Activated T-cell treated with anti-CD3 and anti-CD28 coated beads, Interleukin-2, amount 50 U/mL, for 72 hours (primary cell): ENCODE measurements at regions not wholly inside any gene's neighbourhood (a gene's known extent, or its start where the extent isn't known, plus 50 kb on each side); places are given as distances from the start of the nearest gene placed in this dataset.

Experiments used
- ATAC-seq, 2 donors: fragments of 150-1000 bp; cut with Tn5 transposase; replicated peaks in 1 of 2; 2 replicates each; pipeline ENCODE4 v1.10.0; 2021; ENCODE audit warnings: moderate library complexity in 2 of 2, mild to moderate bottlenecking in 1 of 2
- DNase-seq, 2 donors: peaks; one replicate each; pipeline ENCODE4 v3.0.0; 2021 to 2022; ENCODE audit warnings: mixed read lengths in 1 of 2
- H3K27ac Mint-ChIP-seq: one replicate; pipeline ENCODE4 v1.8.0; 2022; ENCODE audit warnings: mild to moderate bottlenecking, moderate library complexity, mixed read lengths
- H3K27me3 Mint-ChIP-seq: one replicate; pipeline ENCODE4 v1.8.0; 2022; ENCODE audit warnings: low read depth, mixed read lengths
- H3K36me3 Mint-ChIP-seq, 2 donors: one replicate each; pipeline ENCODE4 v1.8.0; 2022; ENCODE audit warnings: mixed read lengths in 2 of 2, mild to moderate bottlenecking in 1 of 2; ENCODE audit not compliant: insufficient read depth in 2 of 2
- H3K4me1 Mint-ChIP-seq: one replicate; pipeline ENCODE4 v1.8.0; 2022; ENCODE audit warnings: low read depth, mixed read lengths
- H3K4me3 Mint-ChIP-seq, 2 donors: one replicate each; pipeline ENCODE4 v1.8.0; 2022; ENCODE audit warnings: mild to moderate bottlenecking in 2 of 2, mixed read lengths in 2 of 2, moderate library complexity in 2 of 2
- H3K9me3 Mint-ChIP-seq, 2 donors: one replicate each; pipeline ENCODE4 v1.8.0; 2022; ENCODE audit warnings: mixed read lengths in 2 of 2

GRCh38 chr6:8736156-8736895, 301.0 kb upstream of the SLC35B3 start:
- Mint-ChIP-seq H3K27me3 (no peaks in the 10 kb centered on the region), H3K9me3 (peaks cover 5 to 7% of the 10 kb centered on the region in 2 donors), H3K27ac (no peak overlapping the region), H3K4me3 (no peak overlapping the region), H3K36me3 (no peaks in the 10 kb centered on the region), H3K4me1 (no peaks in the 10 kb centered on the region)
- ATAC-seq = no peak
- no peak for DNase-seq

- DNase-seq (no peak), ATAC-seq (no peak)
- Mint-ChIP-seq H3K27me3 (no peaks in the 10 kb centered on the region), H3K4me1 (no peaks in the 10 kb centered on the region), H3K4me3 (no peak overlapping the region), H3K27ac (no peak overlapping the region), H3K9me3 (peaks cover 0 to 5% of the 10 kb centered on the region in 2 donors), H3K36me3 (no peaks in the 10 kb centered on the region)
Observed at GRCh38 chr6:8733879-8734278, 298.5 kb upstream of the SLC35B3 start.

GRCh38 chr6:8731874-8732273, 296.5 kb upstream of the SLC35B3 start:
- H3K4me1 Mint-ChIP-seq = no peaks in the 10 kb centered on the region

GRCh38 chr6:8710668-8711431, 275.5 kb upstream of the SLC35B3 start:
- H3K36me3 Mint-ChIP-seq = peaks cover 0 to 2% of the 10 kb centered on the region in 2 donors
- DNase-seq (no peak), ATAC-seq (no peak)
- H3K4me3 Mint-ChIP-seq = no peak overlapping the region
- no peak overlapping the region for H3K27ac Mint-ChIP-seq
- H3K9me3 Mint-ChIP-seq = peaks cover 0 to 2% of the 10 kb centered on the region in 2 donors
- H3K4me1 Mint-ChIP-seq = no peaks in the 10 kb centered on the region
- no peaks in the 10 kb centered on the region for H3K27me3 Mint-ChIP-seq

More at GRCh38 chr6:8731874-8732273, 296.5 kb upstream of the SLC35B3 start:
- no peak for ATAC-seq
- Mint-ChIP-seq H3K9me3 (peaks cover 0 to 3% of the 10 kb centered on the region in 2 donors), H3K4me3 (no peak overlapping the region), H3K27me3 (no peaks in the 10 kb centered on the region), H3K36me3 (no peaks in the 10 kb centered on the region), H3K27ac (no peak overlapping the region)
- no peak for DNase-seq

GRCh38 chr6:8707956-8708772, 272.8 kb upstream of the SLC35B3 start:
- H3K36me3 Mint-ChIP-seq = peaks cover 0 to 2% of the 10 kb centered on the region in 2 donors
- ATAC-seq (no peak), DNase-seq (no peak)
- H3K9me3 Mint-ChIP-seq = peaks cover 0 to 2% of the 10 kb centered on the region in 2 donors
- no peaks in the 10 kb centered on the region for H3K4me1 Mint-ChIP-seq
- H3K27ac Mint-ChIP-seq = no peak overlapping the region
- no peaks in the 10 kb centered on the region for H3K27me3 Mint-ChIP-seq
- no peak overlapping the region for H3K4me3 Mint-ChIP-seq

- DNase-seq = no peak
- no peaks in the 10 kb centered on the region for H3K4me1 Mint-ChIP-seq
- no peaks in the 10 kb centered on the region for H3K27me3 Mint-ChIP-seq
- H3K9me3 Mint-ChIP-seq = peaks cover 3 to 5% of the 10 kb centered on the region in 2 donors
- peaks cover 0 to 2% of the 10 kb centered on the region in 2 donors for H3K36me3 Mint-ChIP-seq
- no peak overlapping the region for H3K4me3 Mint-ChIP-seq
- no peak overlapping the region for H3K27ac Mint-ChIP-seq
- ATAC-seq = no peak
Observed at GRCh38 chr6:8707369-8707768, 272.0 kb upstream of the SLC35B3 start.

GRCh38 chr6:8705435-8706020, 270.2 kb upstream of the SLC35B3 start:
- Mint-ChIP-seq H3K4me3 (no peak overlapping the region), H3K27ac (no peak overlapping the region), H3K9me3 (peaks cover 6 to 12% of the 10 kb centered on the region in 2 donors), H3K27me3 (no peaks in the 10 kb centered on the region), H3K4me1 (no peaks in the 10 kb centered on the region), H3K36me3 (no peaks in the 10 kb centered on the region)
- DNase-seq = no peak
- no peak for ATAC-seq

GRCh38 chr6:8703059-8703458, 267.7 kb upstream of the SLC35B3 start:
- Mint-ChIP-seq H3K27me3 (no peaks in the 10 kb centered on the region), H3K36me3 (peaks cover 0 to 2% of the 10 kb centered on the region in 2 donors), H3K9me3 (peaks cover 4 to 12% of the 10 kb centered on the region in 2 donors), H3K27ac (no peak overlapping the region), H3K4me1 (no peaks in the 10 kb centered on the region), H3K4me3 (no peak overlapping the region)
- DNase-seq = no peak
- no peak for ATAC-seq

- H3K9me3 Mint-ChIP-seq = peaks cover 6 to 11% of the 10 kb centered on the region in 2 donors
- peaks cover 0 to under 1% of the 10 kb centered on the region in 2 donors for H3K36me3 Mint-ChIP-seq
- DNase-seq (no peak), ATAC-seq (no peak)
- no peaks in the 10 kb centered on the region for H3K4me1 Mint-ChIP-seq
- no peaks in the 10 kb centered on the region for H3K27me3 Mint-ChIP-seq
- H3K4me3 Mint-ChIP-seq = no peak overlapping the region
- no peak overlapping the region for H3K27ac Mint-ChIP-seq
Observed at GRCh38 chr6:8688821-8689220, 253.5 kb upstream of the SLC35B3 start.

- Mint-ChIP-seq H3K27me3 (no peaks in the 10 kb centered on the region), H3K36me3 (no peaks in the 10 kb centered on the region), H3K27ac (no peak overlapping the region), H3K4me3 (no peak overlapping the region), H3K9me3 (peaks cover 4 to 8% of the 10 kb centered on the region in 2 donors), H3K4me1 (no peaks in the 10 kb centered on the region)
- DNase-seq (no peak), ATAC-seq (no peak)
Observed at GRCh38 chr6:8686077-8686476, 250.7 kb upstream of the SLC35B3 start.

GRCh38 chr6:8683204-8683603, 247.9 kb upstream of the SLC35B3 start:
- ATAC-seq (no peak), DNase-seq (no peak)
- no peaks in the 10 kb centered on the region for H3K36me3 Mint-ChIP-seq
- no peak overlapping the region for H3K27ac Mint-ChIP-seq
- no peaks in the 10 kb centered on the region for H3K27me3 Mint-ChIP-seq
- no peaks in the 10 kb centered on the region for H3K4me1 Mint-ChIP-seq
- no peak overlapping the region for H3K4me3 Mint-ChIP-seq
- H3K9me3 Mint-ChIP-seq = peaks cover 5 to 10% of the 10 kb centered on the region in 2 donors

GRCh38 chr6:8679823-8680222, 244.5 kb upstream of the SLC35B3 start:
- no peak for DNase-seq
- no peak for ATAC-seq
- no peaks in the 10 kb centered on the region for H3K4me1 Mint-ChIP-seq
- no peak overlapping the region for H3K4me3 Mint-ChIP-seq
- peaks cover 2 to 10% of the 10 kb centered on the region in 2 donors for H3K9me3 Mint-ChIP-seq
- H3K27ac Mint-ChIP-seq = no peak overlapping the region
- no peaks in the 10 kb centered on the region for H3K27me3 Mint-ChIP-seq
- no peaks in the 10 kb centered on the region for H3K36me3 Mint-ChIP-seq
